ENCODE measurements at regions not wholly inside any gene's neighbourhood (a gene's known extent, or its start where the extent isn't known, plus 50 kb on each side); places are given as distances from the start of the nearest gene placed in this dataset.

GRCh38 chr4:33162122-33162521, 2442.0 kb downstream of the PCDH7 start:
- Histone ChIP-seq H3K27me3 (replicated peaks in 1 of 4; ENCODE audit: control insufficient read depth in 3 of 4, extremely low read depth in 1 of 4, insufficient read depth in 3 of 4, low read length in 3 of 4) (no peaks in the 10 kb centered on the region), H3K4ac (replicated peaks; ENCODE audit: insufficient read length, low read depth, low read length) (no peak overlapping the region), H2BK5ac (ENCODE audit: low read depth, low read length) (no peak overlapping the region), H4K5ac (ENCODE audit: insufficient read length, low read depth, low read length) (no peak overlapping the region), H3K56ac (replicated peaks; ENCODE audit: insufficient read length, low read depth, low read length) (no peak overlapping the region), H3K4me2 (ENCODE audit: insufficient read depth in 1 of 2, low read depth in 2 of 2, low read length in 2 of 2) (no peak overlapping the region), H3K9ac (replicated peaks in 1 of 4; ENCODE audit: extremely low read depth in 1 of 4, low read depth in 3 of 4, low read length in 3 of 4) (no peak overlapping the region), H3K27ac (ENCODE audit: low read depth, low read length) (no peak overlapping the region), H3K4me1 (replicated peaks in 1 of 4; ENCODE audit: control insufficient read depth in 3 of 4, insufficient read depth in 4 of 4, low read length in 3 of 4) (no peaks in the 10 kb centered on the region), H3K14ac (ENCODE audit: insufficient read length) (no peak overlapping the region), H2BK12ac (ENCODE audit: low read depth, low read length) (no peak overlapping the region), H3K79me1 (ENCODE audit: low read depth, low read length) (no peaks in the 10 kb centered on the region), H3K79me2 (ENCODE audit: control insufficient read depth in 1 of 2, insufficient read depth in 2 of 2, low read length in 2 of 2) (no peaks in the 10 kb centered on the region), H3K23ac (ENCODE audit: insufficient read length) (no peak overlapping the region), H2AFZ (ENCODE audit: low read length) (no peak overlapping the region), H4K91ac (replicated peaks; ENCODE audit: insufficient read length, low read length) (no peak overlapping the region), H3K36me3 (ENCODE audit: control insufficient read depth in 2 of 4, insufficient read depth in 4 of 4, low read length in 3 of 4) (no peaks in the 10 kb centered on the region), H2BK120ac (replicated peaks; ENCODE audit: low read depth, low read length) (no peak overlapping the region), H3K4me3 (ENCODE audit: extremely low read depth in 1 of 4, insufficient read depth in 2 of 4, low read depth in 3 of 4, low read length in 4 of 4) (no peak overlapping the region), H3K18ac (ENCODE audit: extremely low read depth, low read length) (no peak overlapping the region), H4K20me1 (replicated peaks in 1 of 2; ENCODE audit: control insufficient read depth in 1 of 2, insufficient read depth in 2 of 2, low read length in 2 of 2) (no peaks in the 10 kb centered on the region), H3K23me2 (ENCODE audit: low read depth, low read length) (no peaks in the 10 kb centered on the region), H4K8ac (ENCODE audit: extremely low read depth, insufficient read depth, low read length) (no peak overlapping the region), H2BK15ac (ENCODE audit: low read length) (no peak overlapping the region), H3K9me3 (ENCODE audit: insufficient read depth in 2 of 2, low read depth in 1 of 2, low read length in 1 of 2) (no peaks in the 10 kb centered on the region), H2AK5ac (ENCODE audit: low read depth, low read length) (no peak overlapping the region), H2BK20ac (ENCODE audit: low read length) (no peak overlapping the region)
- DNase-seq (ENCODE audit: low read depth in 1 of 2, low spot score in 2 of 2) (no peak), FAIRE-seq (no peak)
- TF ChIP-seq SP1 (IDR thresholded peaks at IDR 0.05; ENCODE audit: low read depth, low read length): no peak
- TF ChIP-seq CREB1 (IDR thresholded peaks at IDR 0.05): no peak
- no peak for TF ChIP-seq CBX5 (IDR thresholded peaks at IDR 0.05; ENCODE audit: low read depth, low read length)
- TF ChIP-seq CEBPB (IDR thresholded peaks at IDR 0.05; ENCODE audit: low read depth, low read length): no peak
- TF ChIP-seq SP2 (IDR thresholded peaks at IDR 0.05; ENCODE audit: low read length): no peak
- no peak for TF ChIP-seq ATF3 (IDR thresholded peaks at IDR 0.05; ENCODE audit: insufficient read depth, low read depth, low read length)
- TF ChIP-seq KDM5A (IDR thresholded peaks at IDR 0.05; ENCODE audit: low read length): no peak
- CTCF ChIA-PET (ENCODE audit: partially characterized antibody): no interaction called here
- POLR2A ChIA-PET (ENCODE audit: partially characterized antibody): no interaction called here
